ENCODE measurements at regions not wholly inside any gene's neighbourhood (a gene's known extent, or its start where the extent isn't known, plus 50 kb on each side); places are given as distances from the start of the nearest gene placed in this dataset.

DNA sequence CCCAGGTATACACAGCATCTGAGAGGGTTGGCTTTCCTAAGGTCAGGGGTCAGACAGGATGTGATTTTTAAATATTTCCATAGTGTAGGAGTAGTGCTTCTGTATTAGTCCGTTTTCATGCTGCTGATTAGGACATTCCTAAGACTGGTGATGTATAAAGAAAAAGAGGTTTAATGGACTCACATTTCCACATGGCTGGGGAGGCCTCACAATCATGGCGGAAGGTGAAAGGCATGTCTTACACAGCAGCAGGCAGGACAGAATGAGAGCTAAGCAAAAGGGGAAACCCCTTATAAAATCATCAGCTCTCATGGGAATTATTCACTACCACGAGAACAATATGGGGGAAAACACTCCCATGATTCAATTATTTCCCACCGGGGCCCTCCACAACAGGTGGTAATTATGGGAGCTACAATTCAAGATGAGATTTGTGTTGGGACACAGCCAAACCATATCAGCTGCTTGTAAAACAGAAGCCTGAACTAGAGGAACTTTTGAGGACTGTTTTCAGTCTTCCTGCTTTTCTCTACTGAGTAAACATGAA is 91.0 kb upstream of the MEI4 start:
- ChIA-PET CTCF (no interaction called here), POLR2A (ENCODE audit: low non-redundant PET) (no interaction called here)

DNA sequence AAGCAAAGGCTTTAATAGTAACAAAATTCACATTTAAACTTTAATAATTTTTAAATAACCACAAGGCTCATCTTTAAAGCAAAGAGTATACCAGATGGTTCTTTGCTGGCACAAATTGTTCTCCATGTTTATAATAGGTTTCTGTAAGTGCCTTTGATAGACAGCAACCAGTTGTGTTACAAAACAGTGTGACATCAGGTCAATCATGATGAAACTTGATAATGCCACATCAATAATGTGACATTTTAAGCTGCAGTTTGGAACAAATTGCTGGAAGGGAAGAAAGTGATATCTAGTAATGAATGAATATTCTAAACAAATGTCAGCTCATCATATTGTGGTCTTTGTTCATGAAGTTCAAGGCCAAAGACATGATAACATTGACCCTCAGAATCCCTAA is 87.5 kb upstream of the MEI4 start:
- no peak overlapping the region for H3K27ac ChIP-seq
- CTCF ChIA-PET, result no interaction called here
- no peak for DNase-seq (ENCODE audit: low spot score)
- TF ChIP-seq, protein P1, sequence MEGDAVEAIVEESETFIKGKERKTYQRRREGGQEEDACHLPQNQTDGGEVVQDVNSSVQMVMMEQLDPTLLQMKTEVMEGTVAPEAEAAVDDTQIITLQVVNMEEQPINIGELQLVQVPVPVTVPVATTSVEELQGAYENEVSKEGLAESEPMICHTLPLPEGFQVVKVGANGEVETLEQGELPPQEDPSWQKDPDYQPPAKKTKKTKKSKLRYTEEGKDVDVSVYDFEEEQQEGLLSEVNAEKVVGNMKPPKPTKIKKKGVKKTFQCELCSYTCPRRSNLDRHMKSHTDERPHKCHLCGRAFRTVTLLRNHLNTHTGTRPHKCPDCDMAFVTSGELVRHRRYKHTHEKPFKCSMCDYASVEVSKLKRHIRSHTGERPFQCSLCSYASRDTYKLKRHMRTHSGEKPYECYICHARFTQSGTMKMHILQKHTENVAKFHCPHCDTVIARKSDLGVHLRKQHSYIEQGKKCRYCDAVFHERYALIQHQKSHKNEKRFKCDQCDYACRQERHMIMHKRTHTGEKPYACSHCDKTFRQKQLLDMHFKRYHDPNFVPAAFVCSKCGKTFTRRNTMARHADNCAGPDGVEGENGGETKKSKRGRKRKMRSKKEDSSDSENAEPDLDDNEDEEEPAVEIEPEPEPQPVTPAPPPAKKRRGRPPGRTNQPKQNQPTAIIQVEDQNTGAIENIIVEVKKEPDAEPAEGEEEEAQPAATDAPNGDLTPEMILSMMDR (conservative IDR thresholded peaks at IDR 0.05; ENCODE audit: low read depth), result no peak
- POLR2A ChIA-PET (ENCODE audit: low non-redundant PET), result no interaction called here

More for the DNA sequence above, 91.0 kb upstream of the MEI4 start:
- no peak overlapping the region for H3K27ac ChIP-seq
- DNase-seq (ENCODE audit: low spot score), result no peak
- TF ChIP-seq, protein P1 (conservative IDR thresholded peaks at IDR 0.05; ENCODE audit: low read depth), result no peak

DNA sequence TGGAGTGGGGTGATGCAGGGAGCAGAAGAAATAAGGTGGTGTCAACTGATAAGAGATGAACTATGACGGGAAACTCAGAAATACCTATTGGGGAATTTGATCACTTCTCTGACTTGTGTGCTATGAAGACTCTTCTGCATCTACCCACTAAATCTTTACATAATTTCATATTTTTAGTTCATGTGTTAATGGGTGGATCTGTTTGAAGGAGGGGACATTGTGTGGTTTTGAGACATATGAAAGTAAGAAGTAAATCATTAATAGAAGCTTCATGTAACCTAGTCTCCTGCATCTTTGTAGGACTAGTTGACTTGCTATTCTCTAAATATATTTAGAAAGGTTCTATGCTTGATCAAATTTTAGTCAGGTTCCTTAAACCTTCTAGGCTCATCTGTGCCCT is 86.6 kb upstream of the MEI4 start:
- ChIA-PET POLR2A (ENCODE audit: low non-redundant PET) (no interaction called here), CTCF (interaction anchor here (0.7 kb wide), 1 partner anchor 597 kb away, joined by 3 read pairs; no protein-coding TSS in a partner anchor)
- no peak for DNase-seq (ENCODE audit: low spot score)
- no peak overlapping the region for H3K27ac ChIP-seq
- TF ChIP-seq, protein P1 (conservative IDR thresholded peaks at IDR 0.05; ENCODE audit: low read depth), result no peak

DNA sequence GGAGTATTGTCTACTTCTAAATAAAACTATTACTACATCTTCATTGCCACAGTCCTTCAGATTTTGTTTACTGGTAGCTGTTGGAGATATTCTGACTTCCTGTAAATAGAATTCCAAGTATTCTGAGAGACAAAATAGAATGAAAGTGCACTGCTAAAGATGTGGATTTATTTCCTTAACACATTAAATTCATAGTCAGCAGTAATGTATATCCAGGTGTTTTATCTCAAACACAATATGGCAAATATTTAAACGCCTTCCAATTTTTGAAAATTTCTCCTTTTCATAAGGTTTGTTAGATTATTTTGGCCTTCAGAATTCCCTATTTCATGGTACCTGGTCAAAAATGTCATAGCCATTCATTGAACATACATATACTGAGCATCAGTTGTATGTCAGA is 84.3 kb upstream of the MEI4 start:
- DNase-seq (ENCODE audit: low spot score), result no peak
- ChIA-PET POLR2A (ENCODE audit: low non-redundant PET) (no interaction called here), CTCF (no interaction called here)
- no peak overlapping the region for H3K27ac ChIP-seq
- TF ChIP-seq, protein P1 (conservative IDR thresholded peaks at IDR 0.05; ENCODE audit: low read depth), result no peak

DNA sequence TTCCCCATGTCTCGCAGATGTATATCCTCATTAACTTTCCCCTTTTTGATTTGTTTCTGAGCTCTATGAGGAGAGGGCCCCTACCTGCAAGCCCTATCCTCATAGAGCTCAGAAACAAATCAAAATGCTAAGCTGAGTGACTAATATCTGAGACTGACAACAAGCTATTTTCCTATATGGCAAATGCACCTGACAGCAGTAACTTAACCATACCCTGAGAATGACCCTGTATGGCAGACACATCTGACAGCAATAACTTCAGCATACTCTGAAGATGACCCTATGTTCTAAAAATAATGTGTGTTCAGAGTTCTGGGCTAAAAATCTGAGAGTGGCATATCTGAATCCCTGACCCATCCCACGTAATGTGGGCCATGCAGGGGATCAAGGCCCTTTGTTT is 79.0 kb upstream of the MEI4 start:
- ChIA-PET CTCF (no interaction called here), POLR2A (ENCODE audit: low non-redundant PET) (no interaction called here)

DNA sequence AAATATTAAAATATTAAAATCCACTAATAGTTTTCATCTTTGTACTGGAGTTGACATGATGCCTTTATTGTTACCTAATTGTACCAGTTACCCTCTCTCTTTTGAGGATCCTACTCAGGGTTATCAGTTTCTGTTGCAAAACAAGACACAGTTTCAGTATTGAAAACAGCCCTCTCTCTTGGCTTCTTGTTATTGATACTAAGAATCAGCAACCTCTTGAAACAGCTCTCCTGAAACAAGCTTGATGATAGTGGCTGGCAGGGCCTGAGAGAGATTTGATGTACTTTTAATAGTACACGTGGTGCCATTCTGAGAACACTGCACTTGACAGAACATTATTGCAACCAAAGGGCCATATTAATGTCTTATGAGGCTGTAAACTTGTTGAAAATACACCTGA is 64.9 kb upstream of the MEI4 start:
- no peak overlapping the region for H3K27ac ChIP-seq
- TF ChIP-seq, protein P1 (conservative IDR thresholded peaks at IDR 0.05; ENCODE audit: low read depth), result no peak
- CTCF ChIA-PET, result no interaction called here
- POLR2A ChIA-PET (ENCODE audit: low non-redundant PET), result no interaction called here
- DNase-seq (ENCODE audit: low spot score), result no peak

More for the DNA sequence above, 79.0 kb upstream of the MEI4 start:
- TF ChIP-seq, protein P1 (conservative IDR thresholded peaks at IDR 0.05; ENCODE audit: low read depth), result no peak
- no peak for DNase-seq (ENCODE audit: low spot score)
- H3K27ac ChIP-seq, result no peak overlapping the region
